Testis (tissue), 2 donors: ENCODE measurements at regions not wholly inside any gene's neighbourhood (a gene's known extent, or its start where the extent isn't known, plus 50 kb on each side); places are given as distances from the start of the nearest gene placed in this dataset.

Source experiments
- DNase-seq: peaks from one replicate; pipeline ENCODE4 v3.0.0-alpha.2; 2019
- H3K27ac ChIP-seq, 2 donors: fragments of 200-600 bp; sonication (generic); one replicate each; pipeline ENCODE4 v1.5.1; 2019
- H3K27me3 ChIP-seq: fragments of 200-600 bp; sonication (generic); one replicate; pipeline ENCODE4 v1.5.1; 2019
- H3K36me3 ChIP-seq: fragments of 200-600 bp; sonication (generic); one replicate; pipeline ENCODE4 v1.5.1; 2017; ENCODE audit warnings: low read depth; ENCODE audit errors: missing control alignments
- H3K4me1 ChIP-seq: fragments of 200-600 bp; sonication (generic); one replicate; pipeline ENCODE4 v1.5.1; 2019
- H3K4me3 ChIP-seq, 2 donors: fragments of 200-600 bp; sonication (generic); one replicate each; pipeline ENCODE4 v1.5.1; 2017 to 2019
- H3K9me3 ChIP-seq: fragments of 200-600 bp; sonication (generic); one replicate; pipeline ENCODE4 v1.5.1; 2017
- POLR2A ChIP-seq: fragments of 450-650 bp; IDR thresholded peaks from one replicate; pipeline ENCODE4 v1.6.1; 2017; ENCODE audit warnings: antibody characterized with exemption, mild to moderate bottlenecking, moderate library complexity
- WGBS, 2 donors: methylation state at CpG; one replicate each; pipeline ENCODE4 v1.1.5; 2018; 5-methylcytosine and 5-hydroxymethylcytosine counted together
- intact Hi-C: fragments of 100-400 bp; cut with DNase I; formaldehyde crosslinking; loops from one replicate; pipeline ENCODE4 v1.15.1; 2023; ENCODE audit warnings: low total_unique reads
- TF ChIP-seq, protein P1 (sequence below), 3 experiments: fragments of 450-650 bp in 2 of 3; fragments of 200-600 bp in 1 of 3; sonication (generic) in 1 of 3; IDR thresholded peaks; one replicate each; pipeline ENCODE4 v1.5.1; 2016 to 2019; ENCODE audit warnings: antibody characterized with exemption in 3 of 3, mild to moderate bottlenecking in 2 of 3, moderate library complexity in 1 of 3

DNA sequence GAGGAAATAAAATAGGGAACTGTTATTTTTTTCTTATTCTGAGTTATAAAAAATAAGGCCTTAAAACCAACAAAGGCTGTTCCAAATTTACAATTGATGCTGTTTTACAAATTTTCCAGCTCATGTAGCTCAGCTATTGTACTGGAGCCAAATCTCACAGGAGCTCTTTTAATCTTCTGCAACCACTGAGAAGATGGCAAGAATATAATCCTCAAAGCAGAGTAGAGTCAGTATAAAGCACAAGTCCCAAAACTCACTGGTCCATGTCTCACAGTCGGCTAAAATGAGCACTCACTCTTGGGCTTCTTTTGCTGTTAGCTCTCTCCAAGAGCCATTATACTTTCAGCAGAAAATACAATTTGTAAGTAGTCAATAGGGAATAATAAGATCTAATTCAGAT lies 1074.4 kb upstream of the PRR20A start:
- no peak overlapping the region for H3K27ac ChIP-seq
- no peaks in the 10 kb centered on the region for H3K4me1 ChIP-seq
- DNase-seq: no peak
- no peaks in the 10 kb centered on the region for H3K27me3 ChIP-seq
- H3K4me3 ChIP-seq: no peak overlapping the region
- no peaks in the 10 kb centered on the region for H3K9me3 ChIP-seq
- intact Hi-C loops: no loop called here
- WGBS, 2 donors: 85 to 100% methylated on average over 1 of the region's 1 CpG
- no peak for TF ChIP-seq POLR2A
- TF ChIP-seq, protein P1, sequence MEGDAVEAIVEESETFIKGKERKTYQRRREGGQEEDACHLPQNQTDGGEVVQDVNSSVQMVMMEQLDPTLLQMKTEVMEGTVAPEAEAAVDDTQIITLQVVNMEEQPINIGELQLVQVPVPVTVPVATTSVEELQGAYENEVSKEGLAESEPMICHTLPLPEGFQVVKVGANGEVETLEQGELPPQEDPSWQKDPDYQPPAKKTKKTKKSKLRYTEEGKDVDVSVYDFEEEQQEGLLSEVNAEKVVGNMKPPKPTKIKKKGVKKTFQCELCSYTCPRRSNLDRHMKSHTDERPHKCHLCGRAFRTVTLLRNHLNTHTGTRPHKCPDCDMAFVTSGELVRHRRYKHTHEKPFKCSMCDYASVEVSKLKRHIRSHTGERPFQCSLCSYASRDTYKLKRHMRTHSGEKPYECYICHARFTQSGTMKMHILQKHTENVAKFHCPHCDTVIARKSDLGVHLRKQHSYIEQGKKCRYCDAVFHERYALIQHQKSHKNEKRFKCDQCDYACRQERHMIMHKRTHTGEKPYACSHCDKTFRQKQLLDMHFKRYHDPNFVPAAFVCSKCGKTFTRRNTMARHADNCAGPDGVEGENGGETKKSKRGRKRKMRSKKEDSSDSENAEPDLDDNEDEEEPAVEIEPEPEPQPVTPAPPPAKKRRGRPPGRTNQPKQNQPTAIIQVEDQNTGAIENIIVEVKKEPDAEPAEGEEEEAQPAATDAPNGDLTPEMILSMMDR (IDR thresholded peaks at IDR 0.05): no peak
- no peaks in the 10 kb centered on the region for H3K36me3 ChIP-seq

DNA sequence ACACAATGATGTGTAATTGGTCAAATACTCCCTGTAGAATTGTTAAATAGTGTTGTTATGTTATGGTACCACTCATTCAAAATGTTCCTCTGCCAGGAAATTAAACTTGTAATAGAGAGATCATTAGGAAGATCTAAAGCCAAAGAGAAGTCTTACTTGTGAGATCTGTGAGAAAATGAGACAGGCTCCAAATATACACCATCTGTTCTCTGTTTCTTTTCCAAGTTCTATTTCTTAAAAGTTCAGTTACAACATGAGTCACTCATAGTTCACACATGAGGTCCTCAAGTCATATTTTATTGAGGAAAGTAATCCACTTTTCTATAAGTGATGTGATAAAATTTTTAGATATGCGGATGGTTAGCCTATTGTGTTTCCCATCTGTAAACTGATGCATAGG lies 1038.1 kb upstream of the PRR20A start:
- Histone ChIP-seq H3K27ac (no peak overlapping the region), H3K27me3 (no peaks in the 10 kb centered on the region), H3K36me3 (no peaks in the 10 kb centered on the region), H3K9me3 (no peaks in the 10 kb centered on the region), H3K4me3 (no peak overlapping the region), H3K4me1 (no peaks in the 10 kb centered on the region)
- 81 to 83% methylated on average over 1 of the region's 1 CpG for WGBS, 2 donors
- TF ChIP-seq, protein P1 (IDR thresholded peaks at IDR 0.05): no peak
- TF ChIP-seq POLR2A: no peak
- DNase-seq: no peak
- intact Hi-C loops: no loop called here

DNA sequence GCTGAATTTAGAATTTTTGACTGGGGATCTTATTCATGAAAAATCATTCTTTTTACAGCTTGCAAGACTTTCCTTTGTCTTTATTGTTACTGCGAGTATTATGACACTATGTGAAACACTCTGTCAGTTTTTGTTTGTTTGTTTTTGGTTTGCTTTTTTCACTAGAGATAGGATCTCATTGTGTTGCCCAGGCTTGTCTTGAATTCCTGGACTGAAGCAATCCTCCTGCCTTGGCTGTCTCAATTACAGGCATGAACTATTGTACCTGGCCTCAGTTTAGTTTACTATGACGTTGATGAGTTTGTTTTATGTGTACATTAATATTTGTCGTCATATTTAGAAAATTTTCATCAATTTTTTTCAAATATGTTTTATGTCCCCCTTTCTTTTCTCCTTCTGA lies 1030.0 kb upstream of the PRR20A start:
- H3K36me3 ChIP-seq: no peaks in the 10 kb centered on the region
- no peak for TF ChIP-seq POLR2A
- TF ChIP-seq, protein P1 (IDR thresholded peaks at IDR 0.05): no peak
- DNase-seq: no peak
- intact Hi-C loops: no loop called here
- 53 to 57% methylated on average over 3 of the region's 3 CpGs for WGBS, 2 donors
- no peaks in the 10 kb centered on the region for H3K9me3 ChIP-seq
- H3K4me3 ChIP-seq: no peak overlapping the region
- no peak overlapping the region for H3K27ac ChIP-seq
- no peaks in the 10 kb centered on the region for H3K27me3 ChIP-seq
- H3K4me1 ChIP-seq: no peaks in the 10 kb centered on the region

DNA sequence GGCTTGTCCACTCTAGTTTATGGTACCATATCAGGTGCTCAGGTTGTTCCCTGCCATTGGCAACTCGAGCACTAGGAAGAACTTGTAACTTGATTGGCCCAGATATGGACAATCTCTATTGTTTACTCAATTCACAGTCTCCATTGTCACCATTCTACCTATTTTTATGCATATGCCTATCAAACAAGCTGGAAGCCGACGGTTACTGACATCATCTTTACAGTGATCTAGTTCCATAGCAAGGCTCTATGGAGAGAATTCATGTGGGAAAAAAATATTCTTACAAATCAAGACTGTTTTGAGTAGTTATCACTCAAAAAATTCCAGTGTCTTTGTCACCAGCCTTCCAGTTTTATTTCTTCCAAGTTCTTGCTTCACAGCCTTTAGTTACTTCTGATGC lies 1006.2 kb upstream of the PRR20A start:
- TF ChIP-seq, protein P1 (IDR thresholded peaks at IDR 0.05): no peak
- no peak for TF ChIP-seq POLR2A
- 78 to 86% methylated on average over 3 of the region's 3 CpGs for WGBS, 2 donors
- intact Hi-C loops: no loop called here
- no peak overlapping the region for H3K27ac ChIP-seq
- H3K4me1 ChIP-seq: no peaks in the 10 kb centered on the region
- no peaks in the 10 kb centered on the region for H3K9me3 ChIP-seq
- DNase-seq: no peak
- no peaks in the 10 kb centered on the region for H3K27me3 ChIP-seq
- no peak overlapping the region for H3K4me3 ChIP-seq
- H3K36me3 ChIP-seq: no peaks in the 10 kb centered on the region

DNA sequence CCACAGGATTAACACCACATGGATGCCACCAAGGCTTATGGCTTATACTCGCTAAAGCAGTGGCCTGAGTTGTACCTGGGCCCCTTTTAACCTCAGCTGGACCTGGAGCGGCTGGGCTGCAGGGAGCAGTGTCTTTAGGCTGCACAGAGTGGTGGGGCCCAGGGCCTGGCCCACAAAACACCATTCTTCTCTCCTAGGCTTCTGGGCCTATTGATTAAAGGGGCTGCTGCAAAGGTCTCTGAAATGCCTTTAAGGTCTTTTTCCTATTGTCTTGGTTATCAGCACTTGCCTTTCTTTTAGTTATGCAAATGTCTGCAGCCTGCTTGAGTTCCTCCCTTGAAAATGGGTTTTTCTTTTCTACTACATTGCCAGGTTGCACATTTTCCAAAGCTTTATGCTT lies 973.9 kb upstream of the PRR20A start:
- no peak overlapping the region for H3K4me3 ChIP-seq
- no peaks in the 10 kb centered on the region for H3K9me3 ChIP-seq
- no peaks in the 10 kb centered on the region for H3K4me1 ChIP-seq
- intact Hi-C loops: no loop called here
- TF ChIP-seq POLR2A: no peak
- TF ChIP-seq, protein P1 (IDR thresholded peaks at IDR 0.05): no peak
- no peak overlapping the region for H3K27ac ChIP-seq
- WGBS, 2 donors: 75 to 92% methylated on average over 2 of the region's 2 CpGs
- no peak for DNase-seq
- no peaks in the 10 kb centered on the region for H3K36me3 ChIP-seq
- H3K27me3 ChIP-seq: no peaks in the 10 kb centered on the region
